CD4-positive, alpha-beta T cell treated with Interleukin-12 subunit alpha and Interleukin-12 subunit beta, for 1 hour (primary cell): ENCODE measurements at regions not wholly inside any gene's neighbourhood (a gene's known extent, or its start where the extent isn't known, plus 50 kb on each side); places are given as distances from the start of the nearest gene placed in this dataset.

Experiments
- DNase-seq: peaks from one replicate; pipeline ENCODE4 v3.0.0-alpha.2; 2020

- no peak for DNase-seq
Measured at GRCh38 chr2:6495466-6495865, 370.2 kb downstream of the CMPK2 start.

GRCh38 chr2:6496376-6496775, 369.3 kb downstream of the CMPK2 start:
- no peak for DNase-seq

GRCh38 chr2:6497048-6497447, 368.7 kb downstream of the CMPK2 start:
- no peak for DNase-seq

GRCh38 chr2:6498841-6499240, 366.9 kb downstream of the CMPK2 start:
- DNase-seq = no peak

GRCh38 chr2:6499691-6500090, 366.0 kb downstream of the CMPK2 start:
- DNase-seq = no peak

- no peak for DNase-seq
Measured at GRCh38 chr2:6506361-6506794, 359.3 kb downstream of the CMPK2 start.

- no peak for DNase-seq
Measured at GRCh38 chr2:6506859-6507258, 358.8 kb downstream of the CMPK2 start.

- no peak for DNase-seq
Measured at GRCh38 chr2:6510532-6510931, 355.2 kb downstream of the CMPK2 start.

- no peak for DNase-seq
Measured at GRCh38 chr2:6512589-6512988, 353.1 kb downstream of the CMPK2 start.

GRCh38 chr2:6516674-6517073, 349.0 kb downstream of the CMPK2 start:
- DNase-seq = no peak

GRCh38 chr2:6518361-6518760, 347.3 kb downstream of the CMPK2 start:
- no peak for DNase-seq

GRCh38 chr2:6523476-6523875, 342.2 kb downstream of the CMPK2 start:
- no peak for DNase-seq

- no peak for DNase-seq
Measured at GRCh38 chr2:6524691-6525474, 340.8 kb downstream of the CMPK2 start.

- no peak for DNase-seq
Measured at GRCh38 chr2:6525475-6525964, 340.2 kb downstream of the CMPK2 start.

GRCh38 chr2:6526093-6526824, 339.4 kb downstream of the CMPK2 start:
- DNase-seq = no peak

- no peak for DNase-seq
Measured at GRCh38 chr2:6531304-6531703, 334.4 kb downstream of the CMPK2 start.

GRCh38 chr2:6535572-6535971, 330.1 kb downstream of the CMPK2 start:
- no peak for DNase-seq

GRCh38 chr2:6538607-6539006, 327.1 kb downstream of the CMPK2 start:
- no peak for DNase-seq

GRCh38 chr2:6545336-6545735, 320.4 kb downstream of the CMPK2 start:
- DNase-seq = no peak

- no peak for DNase-seq
Measured at GRCh38 chr2:6545795-6546194, 319.9 kb downstream of the CMPK2 start.

- DNase-seq = no peak
Measured at GRCh38 chr2:6554466-6554865, 311.2 kb downstream of the CMPK2 start.

GRCh38 chr2:6556755-6557154, 309.0 kb downstream of the CMPK2 start:
- no peak for DNase-seq

- DNase-seq = no peak
Measured at GRCh38 chr2:6557737-6558136, 308.0 kb downstream of the CMPK2 start.

GRCh38 chr2:6562771-6563170, 302.9 kb downstream of the CMPK2 start:
- no peak for DNase-seq
